Epidermal melanocyte (primary cell): ENCODE measurements at regions not wholly inside any gene's neighbourhood (a gene's known extent, or its start where the extent isn't known, plus 50 kb on each side); places are given as distances from the start of the nearest gene placed in this dataset.

Experiments
- DNase-seq: peaks from one replicate; pipeline ENCODE4 v3.0.0; 2011; ENCODE audit warnings: low spot score; ENCODE audit not compliant: insufficient read length

DNA sequence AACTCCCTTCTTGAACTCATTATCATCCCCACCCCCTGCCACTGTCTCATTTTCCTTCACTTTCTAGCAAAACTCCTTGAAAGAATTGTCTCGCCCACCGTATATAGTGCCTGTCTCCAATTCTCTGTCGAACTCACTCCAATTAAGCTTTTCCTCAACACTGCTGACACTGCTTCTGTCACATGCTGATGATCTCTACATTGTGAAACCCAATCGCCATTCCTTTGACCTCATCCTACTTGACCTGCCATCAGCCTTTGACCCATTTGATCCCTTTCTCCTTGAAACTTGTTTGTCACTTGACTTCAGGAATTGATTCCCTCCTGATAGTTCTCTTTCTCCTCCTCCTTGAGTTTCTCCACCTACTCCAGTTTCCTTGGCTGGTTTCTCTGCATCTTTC is 54.8 kb downstream of the CCDC71L start:
- no peak for DNase-seq

- DNase-seq = no peak
Observed at GRCh38 chr7:106604971-106605370, 56.0 kb downstream of the CCDC71L start.

GRCh38 chr7:106604303-106604924 is 56.5 kb downstream of the CCDC71L start:
- DNase-seq = no peak

DNA sequence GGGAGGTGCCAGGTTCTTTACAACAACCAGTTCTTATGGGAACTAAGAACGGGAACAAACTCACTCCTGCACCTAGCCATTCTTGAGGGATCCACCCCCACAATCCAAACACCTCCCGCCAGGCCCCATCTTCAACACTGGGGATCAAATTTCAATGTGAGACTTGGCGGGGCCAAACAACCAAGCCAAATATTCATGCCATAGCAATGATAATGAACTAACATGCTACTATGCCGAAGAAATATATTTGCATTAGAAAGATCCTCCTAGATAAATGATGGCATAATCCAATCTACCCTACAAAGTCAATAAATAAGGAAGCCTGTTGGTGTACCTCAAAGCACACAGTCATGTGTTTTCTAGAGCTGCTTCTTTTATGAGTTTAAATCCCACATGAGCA is 57.6 kb downstream of the CCDC71L start:
- no peak for DNase-seq

DNA sequence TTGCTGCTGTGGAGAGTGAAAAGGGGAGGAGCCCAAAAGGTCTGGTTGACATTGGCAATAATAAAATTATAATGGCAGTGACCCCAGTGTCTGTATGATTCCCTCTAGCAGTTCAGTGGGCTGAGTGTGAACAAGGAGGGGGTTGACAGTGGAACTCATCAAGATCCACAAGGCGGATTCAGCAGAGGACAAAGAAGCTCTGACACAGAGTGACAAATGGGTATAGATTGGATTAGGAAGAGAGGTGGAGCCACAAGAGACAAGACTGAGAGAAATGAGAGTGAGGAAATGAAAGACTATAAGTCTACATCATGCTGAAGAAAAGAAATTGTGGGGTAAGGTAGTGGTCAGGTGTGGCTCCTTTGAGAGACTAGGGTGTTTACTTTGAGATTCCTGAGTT is 58.9 kb downstream of the CCDC71L start:
- DNase-seq = no peak

DNA sequence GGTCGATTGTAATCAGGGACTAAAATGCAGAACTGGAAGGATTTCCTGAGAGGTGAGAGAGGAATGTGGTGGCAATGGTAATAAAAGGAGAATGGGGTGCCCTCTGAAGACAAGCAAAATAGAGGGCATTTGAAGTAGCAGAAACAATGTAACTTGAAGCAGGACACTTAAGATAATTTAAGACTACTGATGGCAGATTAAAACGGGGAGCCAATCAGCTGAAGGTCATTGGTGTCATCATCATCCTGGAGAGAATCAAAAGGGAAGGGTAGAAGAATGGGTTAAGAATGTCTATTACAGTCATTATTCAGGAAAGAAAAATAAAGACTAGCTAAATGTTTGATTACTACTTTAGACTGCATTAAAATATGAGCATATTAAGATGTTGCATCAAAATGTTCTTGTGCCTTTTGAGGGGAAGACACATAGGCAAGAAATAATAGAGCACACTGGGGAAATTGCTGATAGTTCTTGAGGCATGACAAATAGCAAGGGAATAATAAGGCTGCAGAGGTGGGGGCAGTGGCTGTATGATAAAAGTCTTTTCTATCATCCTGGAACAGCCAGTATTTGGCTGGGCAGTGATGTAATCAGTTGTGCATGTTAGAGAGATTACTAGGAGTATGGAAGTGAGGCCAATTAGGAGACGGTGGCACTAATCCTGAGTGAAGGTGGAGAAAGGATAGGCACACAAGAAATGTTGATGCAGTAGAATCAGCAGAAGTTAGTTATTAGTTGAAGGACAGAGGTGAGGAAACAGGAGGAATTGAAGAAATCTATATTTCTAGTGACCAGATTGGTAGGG is 60.2 kb downstream of the CCDC71L start:
- DNase-seq = no peak

DNA sequence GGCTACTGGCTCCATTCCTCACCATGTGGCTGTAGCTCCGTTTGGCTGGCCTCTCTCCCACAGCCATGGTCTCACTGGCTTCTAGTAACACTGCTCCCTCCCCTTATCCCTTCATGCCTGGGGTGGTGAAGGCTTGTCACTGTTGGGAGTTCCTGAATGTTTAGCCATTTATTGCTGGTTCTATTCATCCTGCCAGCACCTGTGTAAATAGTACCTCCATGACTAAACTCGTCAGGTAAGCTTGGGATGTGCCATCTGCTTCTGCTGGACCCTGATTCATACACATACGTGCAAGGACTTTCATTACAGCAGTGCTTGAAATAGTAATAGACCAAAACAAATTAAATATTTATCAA is 61.6 kb downstream of the CCDC71L start:
- DNase-seq = no peak

GRCh38 chr7:106598663-106599342 is 62.2 kb downstream of the CCDC71L start:
- peak; percentile 66 for DNase-seq

- no peak for DNase-seq
Observed at GRCh38 chr7:106597751-106598546, 63.0 kb downstream of the CCDC71L start.

GRCh38 chr7:106597014-106597413 is 63.9 kb downstream of the CCDC71L start:
- no peak for DNase-seq

DNA sequence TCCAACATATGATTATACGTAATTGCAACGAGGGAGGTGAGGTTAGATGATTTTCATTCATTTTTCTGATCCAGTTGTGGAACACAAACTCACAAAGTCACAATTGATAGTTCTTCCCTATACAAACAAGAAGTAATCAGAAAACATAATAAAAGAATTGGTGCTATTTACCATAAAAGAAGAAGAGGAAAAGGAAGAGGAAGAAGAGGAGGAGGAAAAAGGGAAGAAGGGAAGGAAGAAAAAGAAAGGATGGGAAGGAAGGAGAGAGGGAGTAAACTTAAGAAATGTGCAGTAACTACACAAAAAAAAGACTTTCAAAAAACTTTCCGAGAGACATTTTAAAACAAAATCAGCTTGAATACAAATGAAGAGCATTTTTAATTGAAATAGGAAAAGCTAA is 65.0 kb downstream of the CCDC71L start:
- DNase-seq = no peak

- no peak for DNase-seq
Observed at GRCh38 chr7:106593028-106593417, 67.9 kb downstream of the CCDC71L start.

- no peak for DNase-seq
Observed at GRCh38 chr7:106592282-106593027, 68.5 kb downstream of the CCDC71L start.

DNA sequence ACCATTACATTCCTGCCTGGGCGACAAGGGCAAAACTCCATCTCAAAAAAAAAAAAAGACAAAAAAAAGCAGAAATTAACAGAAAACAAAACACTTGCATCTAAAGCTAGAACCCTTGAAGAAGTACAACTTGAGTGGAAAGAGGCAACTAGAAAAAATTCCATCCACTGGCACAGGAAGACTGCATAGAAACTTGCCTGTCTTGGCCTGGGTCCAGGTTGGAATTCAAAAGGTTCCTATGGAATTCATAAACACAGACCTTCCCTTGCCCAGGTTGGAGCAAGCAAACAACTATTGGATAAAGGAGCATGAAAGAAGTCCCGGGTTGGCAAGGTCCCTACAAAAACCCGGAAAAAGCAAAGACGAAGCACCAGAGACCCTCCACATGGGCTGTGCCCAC is 69.8 kb downstream of the CCDC71L start:
- DNase-seq = no peak

DNA sequence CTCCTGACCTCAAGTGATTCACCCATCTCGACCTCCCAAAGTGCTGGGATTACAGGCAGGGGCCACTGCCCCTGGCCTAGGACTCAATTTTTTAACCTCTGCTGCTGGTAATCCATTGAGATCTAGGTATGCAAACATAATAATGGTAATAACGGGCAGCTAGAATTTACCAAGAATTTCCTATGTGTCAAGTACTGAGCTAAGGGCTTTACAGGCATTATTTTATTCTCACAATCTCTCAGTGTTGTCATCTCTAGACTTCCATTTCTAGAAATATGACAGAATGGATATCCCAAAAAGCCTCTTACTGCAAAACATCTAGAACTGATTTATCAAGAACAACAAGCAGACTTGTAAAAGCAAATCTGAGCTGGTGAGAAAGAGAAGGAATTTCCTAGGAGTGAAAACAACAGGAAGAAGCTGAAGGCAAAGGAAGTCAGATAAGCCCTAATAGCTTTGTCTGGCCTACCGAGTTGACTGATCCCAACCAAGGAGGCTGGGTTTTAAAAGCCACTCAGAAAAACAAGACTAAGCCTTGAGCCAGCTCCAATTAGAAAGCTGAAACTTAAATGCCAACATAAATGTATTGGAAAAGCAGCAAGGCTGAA is 70.6 kb downstream of the CCDC71L start:
- DNase-seq = no peak

DNA sequence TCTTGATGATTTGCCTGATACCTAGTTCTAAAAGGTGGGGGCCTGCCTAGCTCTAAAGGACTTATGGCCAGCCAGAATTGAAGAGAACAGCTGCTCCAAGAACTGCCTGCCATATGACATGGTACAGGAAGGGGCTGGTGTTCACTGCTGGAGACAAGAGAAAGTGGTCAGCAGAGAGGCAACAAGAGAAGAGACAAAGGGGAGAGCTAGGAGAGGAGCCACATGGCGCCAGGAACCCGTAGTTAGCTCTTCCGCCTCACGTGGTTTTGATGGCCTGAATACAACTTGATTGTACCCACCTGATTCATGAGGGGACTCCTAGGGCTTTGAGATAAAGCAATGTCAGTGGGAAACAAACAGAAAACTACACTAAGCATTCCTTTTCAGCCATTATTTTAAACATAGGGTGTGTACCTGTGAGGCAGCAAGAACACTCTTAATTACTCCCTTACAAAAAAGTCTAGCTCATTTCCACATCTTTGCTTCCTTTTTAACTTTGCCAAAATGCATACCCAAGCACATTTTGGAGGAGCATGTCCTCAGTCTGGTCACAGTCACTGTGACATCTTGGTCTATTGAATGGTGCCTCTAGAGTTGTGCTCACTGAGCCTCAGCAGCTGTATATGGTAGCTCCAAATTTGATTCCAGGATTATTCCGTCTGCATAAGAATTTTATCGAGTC is 71.6 kb downstream of the CCDC71L start:
- no peak for DNase-seq

DNA sequence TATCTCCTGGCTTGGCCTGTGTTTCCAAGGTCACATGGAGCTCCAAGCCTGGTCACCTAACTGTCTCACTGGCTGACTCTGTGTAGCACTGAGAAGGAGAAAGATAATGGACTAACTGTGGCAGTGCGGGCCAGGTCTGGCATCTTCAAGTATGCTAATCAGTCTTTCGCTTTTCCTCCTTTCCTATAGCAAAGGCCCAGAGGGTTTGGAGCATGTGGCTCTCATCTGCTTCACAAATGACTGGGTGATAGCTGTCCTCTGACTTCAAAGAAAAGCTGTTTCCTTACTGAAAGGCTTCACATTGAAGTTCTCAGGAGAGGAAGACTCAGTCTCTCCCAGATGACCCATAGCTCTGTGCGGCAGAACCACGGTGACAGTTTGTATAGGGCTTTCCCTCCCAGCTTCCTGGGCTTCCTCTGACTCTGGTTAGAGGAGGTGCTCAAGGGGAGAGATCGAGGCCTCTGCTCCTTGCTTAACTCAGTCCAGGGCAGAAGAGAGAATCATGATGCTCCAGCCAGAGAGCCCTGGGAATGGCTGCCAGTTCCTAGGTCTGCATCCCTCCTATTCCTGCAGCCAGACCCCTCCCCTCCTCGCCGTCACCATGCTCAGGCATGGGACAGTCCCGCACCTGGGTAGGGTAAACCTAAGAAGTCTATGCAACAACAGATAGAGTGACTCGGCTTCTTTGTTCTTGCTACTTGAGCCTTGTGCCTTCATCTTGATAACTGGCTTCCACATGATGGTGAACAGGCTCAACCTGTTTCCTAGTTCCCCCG is 72.3 kb downstream of the CCDC71L start:
- DNase-seq = no peak

GRCh38 chr7:106584914-106585759 is 75.8 kb downstream of the CCDC71L start:
- no peak for DNase-seq
